ENCODE measurements at regions not wholly inside any gene's neighbourhood (a gene's known extent, or its start where the extent isn't known, plus 50 kb on each side); places are given as distances from the start of the nearest gene placed in this dataset.

DNA sequence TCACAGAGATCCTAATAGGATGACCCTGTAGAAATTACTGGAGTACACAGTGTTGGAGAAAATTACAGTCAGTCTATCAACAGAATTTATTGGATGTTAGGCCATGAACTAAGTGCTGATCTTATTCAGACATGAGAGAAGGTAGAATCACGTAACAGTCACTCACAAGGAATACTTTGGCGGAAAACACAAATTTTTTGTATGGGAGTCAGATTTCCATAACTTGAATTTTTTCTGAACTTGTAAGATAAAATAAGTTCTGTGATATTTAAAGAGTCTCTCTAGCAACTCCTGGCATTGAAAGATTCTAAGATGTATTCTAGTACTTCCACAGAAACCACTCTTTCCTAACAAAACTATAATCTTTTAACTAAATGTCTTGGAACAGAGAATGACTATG lies 178.8 kb upstream of the MME start:
- ChIA-PET POLR2A (ENCODE audit: partially characterized antibody) (no interaction called here), CTCF (ENCODE audit: partially characterized antibody) (no interaction called here)
- H3K36me3 Mint-ChIP-seq, result no peaks in the 10 kb centered on the region
- intact Hi-C loops (cut with micrococcal nuclease), result no loop called here
- Histone ChIP-seq H3K9me3 (ENCODE audit: control insufficient read depth in 1 of 2, low read length in 2 of 2) (no peaks in the 10 kb centered on the region), H3K4me1 (ENCODE audit: insufficient read depth, low read length) (no peaks in the 10 kb centered on the region), H3K27me3 (ENCODE audit: insufficient read depth, low read length) (no peaks in the 10 kb centered on the region), H3K36me3 (ENCODE audit: insufficient read depth, low read length) (no peaks in the 10 kb centered on the region), H3K27ac (ENCODE audit: low read depth, low read length) (no peak overlapping the region), H3K4me3 (ENCODE audit: low read length in 2 of 2) (no peak overlapping the region)
- DNase-seq, result no peak
- H3K9me3 Mint-ChIP-seq, result peaks cover 0 to 7% (median 1%) of the 10 kb centered on the region in 8 donors
- H3K4me3 Mint-ChIP-seq, result no peak overlapping the region
- H3K27ac Mint-ChIP-seq, result no peak overlapping the region
- H3K4me1 Mint-ChIP-seq, result no peaks in the 10 kb centered on the region
- H3K27me3 Mint-ChIP-seq, result no peaks in the 10 kb centered on the region

DNA sequence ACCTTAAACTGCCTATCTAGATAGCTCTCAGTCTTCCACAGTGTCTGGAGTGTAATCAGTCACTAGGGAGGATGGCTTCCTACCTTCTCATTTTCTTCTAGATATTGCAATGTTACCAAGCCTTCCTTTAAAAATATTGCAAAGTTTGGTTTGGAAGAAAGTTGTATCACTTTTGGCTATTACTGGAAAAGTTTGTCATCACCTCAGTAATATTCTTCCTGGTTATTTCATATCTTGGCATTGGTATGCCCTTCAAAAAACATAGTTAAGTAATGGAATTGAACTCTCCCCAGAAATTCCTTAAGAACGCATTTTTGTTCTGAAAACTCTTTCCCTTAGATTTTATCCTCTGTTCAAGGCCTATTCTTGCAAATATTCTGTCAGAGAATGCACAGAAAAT lies 179.3 kb upstream of the MME start:
- no peak overlapping the region for H3K27ac Mint-ChIP-seq
- CTCF ChIA-PET (ENCODE audit: partially characterized antibody), result no interaction called here
- peaks cover 0 to 7% (median 2%) of the 10 kb centered on the region in 8 donors for H3K9me3 Mint-ChIP-seq
- no peak overlapping the region for H3K4me3 Mint-ChIP-seq
- H3K4me1 Mint-ChIP-seq, result no peaks in the 10 kb centered on the region
- no peaks in the 10 kb centered on the region for H3K27me3 Mint-ChIP-seq
- POLR2A ChIA-PET (ENCODE audit: partially characterized antibody), result no interaction called here
- Histone ChIP-seq H3K27ac (ENCODE audit: low read depth, low read length) (no peak overlapping the region), H3K36me3 (ENCODE audit: insufficient read depth, low read length) (no peaks in the 10 kb centered on the region), H3K4me3 (ENCODE audit: low read length in 2 of 2) (no peak overlapping the region), H3K4me1 (ENCODE audit: insufficient read depth, low read length) (no peaks in the 10 kb centered on the region), H3K27me3 (ENCODE audit: insufficient read depth, low read length) (no peaks in the 10 kb centered on the region), H3K9me3 (ENCODE audit: control insufficient read depth in 1 of 2, low read length in 2 of 2) (no peaks in the 10 kb centered on the region)
- intact Hi-C loops (cut with micrococcal nuclease), result no loop called here
- no peak for DNase-seq
- no peaks in the 10 kb centered on the region for H3K36me3 Mint-ChIP-seq

DNA sequence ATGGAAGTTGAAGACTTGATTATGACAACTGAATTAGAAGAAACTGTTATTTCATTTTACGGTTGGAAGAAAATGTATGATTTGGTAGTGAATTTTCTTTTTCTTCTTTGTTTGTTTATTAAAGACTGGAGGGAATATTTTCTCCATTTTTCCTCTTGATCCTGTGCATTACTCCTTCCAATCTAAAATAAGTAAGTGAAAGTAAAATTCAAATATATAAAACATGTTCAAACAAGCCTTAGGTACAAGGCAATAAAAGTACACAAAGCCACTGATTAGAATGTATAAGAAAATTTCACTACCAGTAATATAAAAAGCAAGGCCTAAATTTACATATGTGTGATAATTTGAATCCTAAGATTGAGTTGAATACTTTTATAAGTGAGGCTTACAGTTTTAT lies 181.2 kb upstream of the MME start:
- Mint-ChIP-seq H3K27ac (no peak overlapping the region), H3K9me3 (peaks cover 0 to 3% (median 0%) of the 10 kb centered on the region in 8 donors), H3K4me1 (no peaks in the 10 kb centered on the region), H3K4me3 (no peak overlapping the region), H3K27me3 (no peaks in the 10 kb centered on the region), H3K36me3 (no peaks in the 10 kb centered on the region)
- Histone ChIP-seq H3K4me3 (ENCODE audit: low read length in 2 of 2) (no peak overlapping the region), H3K4me1 (ENCODE audit: insufficient read depth, low read length) (no peaks in the 10 kb centered on the region), H3K27ac (ENCODE audit: low read depth, low read length) (no peak overlapping the region), H3K27me3 (ENCODE audit: insufficient read depth, low read length) (no peaks in the 10 kb centered on the region), H3K9me3 (ENCODE audit: control insufficient read depth in 1 of 2, low read length in 2 of 2) (no peaks in the 10 kb centered on the region), H3K36me3 (ENCODE audit: insufficient read depth, low read length) (no peaks in the 10 kb centered on the region)
- CTCF ChIA-PET (ENCODE audit: partially characterized antibody), result no interaction called here
- intact Hi-C loops (cut with micrococcal nuclease), result no loop called here
- POLR2A ChIA-PET (ENCODE audit: partially characterized antibody), result no interaction called here
- no peak for DNase-seq

DNA sequence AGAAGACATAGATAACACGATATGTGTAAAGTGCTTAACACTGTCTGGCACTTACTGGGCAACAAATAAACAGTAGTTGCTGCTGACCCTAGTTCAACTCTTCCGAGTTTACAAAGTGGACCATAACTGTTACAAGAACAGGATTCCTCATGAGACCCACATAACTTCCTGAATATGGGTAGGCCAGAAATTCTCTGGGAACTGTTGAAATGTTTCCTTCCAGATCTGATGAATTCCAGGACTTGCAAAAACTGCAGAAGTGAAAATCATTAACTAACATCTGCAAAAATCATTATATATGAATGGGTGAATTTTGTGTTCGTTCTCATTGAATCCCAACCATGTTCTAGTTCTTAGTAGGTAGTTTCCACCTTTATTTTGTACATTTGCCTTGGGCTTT lies 181.7 kb upstream of the MME start:
- ChIA-PET POLR2A (ENCODE audit: partially characterized antibody) (no interaction called here), CTCF (ENCODE audit: partially characterized antibody) (no interaction called here)
- Mint-ChIP-seq H3K36me3 (no peaks in the 10 kb centered on the region), H3K9me3 (peaks cover 0 to 5% (median 0%) of the 10 kb centered on the region in 8 donors), H3K27me3 (no peaks in the 10 kb centered on the region), H3K27ac (no peak overlapping the region), H3K4me3 (no peak overlapping the region), H3K4me1 (no peaks in the 10 kb centered on the region)
- H3K4me1 ChIP-seq (ENCODE audit: insufficient read depth, low read length), result no peaks in the 10 kb centered on the region
- H3K9me3 ChIP-seq (ENCODE audit: control insufficient read depth in 1 of 2, low read length in 2 of 2), result no peaks in the 10 kb centered on the region
- no peak overlapping the region for H3K27ac ChIP-seq (ENCODE audit: low read depth, low read length)
- H3K27me3 ChIP-seq (ENCODE audit: insufficient read depth, low read length), result no peaks in the 10 kb centered on the region
- intact Hi-C loops (cut with micrococcal nuclease), result no loop called here
- no peak for DNase-seq
- no peak overlapping the region for H3K4me3 ChIP-seq (ENCODE audit: low read length in 2 of 2)
- H3K36me3 ChIP-seq (ENCODE audit: insufficient read depth, low read length), result no peaks in the 10 kb centered on the region

DNA sequence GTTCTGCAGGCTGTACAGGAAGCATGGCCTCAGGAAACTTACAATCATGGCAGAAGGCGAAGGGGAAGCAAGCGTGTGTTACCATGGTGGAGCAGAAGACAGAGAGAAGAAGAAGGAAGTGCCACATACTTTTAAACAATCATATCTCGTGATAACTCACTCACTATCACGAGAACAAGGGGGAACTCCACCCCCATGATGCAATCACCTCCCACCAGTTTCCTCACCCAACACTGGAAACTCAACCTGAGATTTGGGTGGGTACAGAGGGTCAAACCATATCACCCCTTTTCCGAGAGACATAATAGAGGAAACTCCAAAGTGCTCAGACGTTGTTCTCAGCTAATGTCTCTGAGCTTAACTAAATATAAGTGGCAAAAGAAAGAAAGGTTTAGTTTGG lies 186.3 kb upstream of the MME start:
- H3K36me3 Mint-ChIP-seq, result no peaks in the 10 kb centered on the region
- H3K27ac Mint-ChIP-seq, result no peak overlapping the region
- H3K4me1 ChIP-seq (ENCODE audit: insufficient read depth, low read length), result no peaks in the 10 kb centered on the region
- intact Hi-C loops (cut with micrococcal nuclease), result no loop called here
- ChIA-PET POLR2A (ENCODE audit: partially characterized antibody) (no interaction called here), CTCF (ENCODE audit: partially characterized antibody) (no interaction called here)
- H3K9me3 Mint-ChIP-seq, result peaks cover 0 to 8% (median 0%) of the 10 kb centered on the region in 8 donors
- no peak overlapping the region for H3K4me3 ChIP-seq (ENCODE audit: low read length in 2 of 2)
- H3K9me3 ChIP-seq (ENCODE audit: control insufficient read depth in 1 of 2, low read length in 2 of 2), result no peaks in the 10 kb centered on the region
- no peaks in the 10 kb centered on the region for H3K27me3 ChIP-seq (ENCODE audit: insufficient read depth, low read length)
- no peaks in the 10 kb centered on the region for H3K27me3 Mint-ChIP-seq
- H3K27ac ChIP-seq (ENCODE audit: low read depth, low read length), result no peak overlapping the region
- no peaks in the 10 kb centered on the region for H3K4me1 Mint-ChIP-seq
- no peak for DNase-seq
- H3K4me3 Mint-ChIP-seq, result no peak overlapping the region
- H3K36me3 ChIP-seq (ENCODE audit: insufficient read depth, low read length), result no peaks in the 10 kb centered on the region

DNA sequence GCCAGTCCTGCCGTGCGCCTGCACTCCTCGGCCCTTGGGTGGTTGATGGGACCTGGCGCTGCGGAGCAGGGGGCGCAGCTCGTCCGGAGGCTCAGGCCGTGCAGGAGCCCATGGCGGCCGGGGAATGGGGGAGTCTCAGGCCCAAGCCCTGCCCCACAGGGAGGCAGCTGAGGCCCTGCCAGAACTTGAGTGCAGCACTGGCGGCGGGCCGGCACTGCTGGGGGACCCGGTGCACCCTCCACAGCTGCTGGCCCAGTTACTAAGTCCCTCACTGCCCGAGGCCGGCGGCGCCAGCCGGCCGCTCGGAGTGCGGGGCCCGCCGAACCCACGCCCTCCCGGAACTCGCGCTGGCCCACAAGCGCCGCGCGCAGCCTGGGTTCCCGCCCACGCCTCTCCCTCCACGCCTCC lies 190.9 kb upstream of the MME start:
- H3K27me3 ChIP-seq (ENCODE audit: insufficient read depth, low read length), result no peaks in the 10 kb centered on the region
- intact Hi-C loops (cut with micrococcal nuclease), result no loop called here
- no peak overlapping the region for H3K4me3 ChIP-seq (ENCODE audit: low read length in 2 of 2)
- Mint-ChIP-seq H3K9me3 (peaks cover 0 to 17% (median 3%) of the 10 kb centered on the region in 8 donors), H3K36me3 (no peaks in the 10 kb centered on the region), H3K4me1 (no peaks in the 10 kb centered on the region), H3K27ac (no peak overlapping the region), H3K4me3 (no peak overlapping the region), H3K27me3 (no peaks in the 10 kb centered on the region)
- POLR2A ChIA-PET (ENCODE audit: partially characterized antibody), result no interaction called here
- no peaks in the 10 kb centered on the region for H3K9me3 ChIP-seq (ENCODE audit: control insufficient read depth in 1 of 2, low read length in 2 of 2)
- CTCF ChIA-PET (ENCODE audit: partially characterized antibody), result no interaction called here
- H3K36me3 ChIP-seq (ENCODE audit: insufficient read depth, low read length), result no peaks in the 10 kb centered on the region
- no peak overlapping the region for H3K27ac ChIP-seq (ENCODE audit: low read depth, low read length)
- DNase-seq, result no peak
- H3K4me1 ChIP-seq (ENCODE audit: insufficient read depth, low read length), result no peaks in the 10 kb centered on the region

DNA sequence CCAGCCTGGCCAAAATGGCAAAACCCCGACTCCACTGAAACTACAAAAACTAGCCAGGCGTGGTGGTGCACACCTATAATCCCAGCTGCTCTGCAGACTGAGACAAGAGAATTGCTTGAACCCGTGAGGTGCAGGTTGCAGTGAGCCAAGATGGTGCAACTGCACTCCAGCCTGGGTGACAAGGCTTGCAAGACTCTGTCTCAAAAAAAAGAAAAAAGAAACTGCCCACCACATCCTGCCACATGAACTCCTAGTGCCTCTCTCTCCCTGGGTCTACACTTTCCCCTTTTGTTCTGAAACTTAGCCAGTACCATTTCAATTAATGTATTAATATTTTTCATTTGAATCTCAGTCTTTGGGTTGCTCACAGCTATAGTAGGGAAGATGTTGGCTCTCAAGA lies 192.2 kb upstream of the MME start:
- H3K27me3 Mint-ChIP-seq, result no peaks in the 10 kb centered on the region
- no peaks in the 10 kb centered on the region for H3K36me3 Mint-ChIP-seq
- intact Hi-C loops (cut with micrococcal nuclease), result no loop called here
- no peaks in the 10 kb centered on the region for H3K4me1 ChIP-seq (ENCODE audit: insufficient read depth, low read length)
- POLR2A ChIA-PET (ENCODE audit: partially characterized antibody), result no interaction called here
- no peak for DNase-seq
- no peak overlapping the region for H3K27ac Mint-ChIP-seq
- CTCF ChIA-PET (ENCODE audit: partially characterized antibody), result no interaction called here
- no peaks in the 10 kb centered on the region for H3K4me1 Mint-ChIP-seq
- H3K4me3 Mint-ChIP-seq, result no peak overlapping the region
- no peaks in the 10 kb centered on the region for H3K9me3 ChIP-seq (ENCODE audit: control insufficient read depth in 1 of 2, low read length in 2 of 2)
- H3K9me3 Mint-ChIP-seq, result peaks cover 0 to 22% (median 3%) of the 10 kb centered on the region in 8 donors
- H3K36me3 ChIP-seq (ENCODE audit: insufficient read depth, low read length), result no peaks in the 10 kb centered on the region
- no peak overlapping the region for H3K27ac ChIP-seq (ENCODE audit: low read depth, low read length)
- no peak overlapping the region for H3K4me3 ChIP-seq (ENCODE audit: low read length in 2 of 2)
- H3K27me3 ChIP-seq (ENCODE audit: insufficient read depth, low read length), result no peaks in the 10 kb centered on the region

DNA sequence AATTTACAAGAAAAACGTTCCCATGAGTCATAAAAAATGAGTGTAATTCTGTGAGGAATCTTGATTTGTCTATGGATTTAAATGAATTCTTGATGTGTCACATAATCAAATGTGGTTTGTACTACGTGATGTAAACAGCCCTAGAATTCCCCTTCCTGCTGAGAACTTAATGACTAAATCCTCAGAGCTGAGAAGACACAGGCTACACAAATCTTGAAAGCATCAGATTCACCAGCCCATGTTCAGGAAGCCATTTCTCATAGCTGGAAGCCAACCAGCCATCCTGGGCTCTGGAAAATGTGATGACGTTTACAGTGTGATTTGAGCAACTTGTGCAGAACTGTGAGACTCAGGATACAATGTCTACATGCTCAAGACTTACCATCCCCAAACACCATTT lies 193.7 kb upstream of the MME start:
- no peak overlapping the region for H3K4me3 Mint-ChIP-seq
- POLR2A ChIA-PET (ENCODE audit: partially characterized antibody), result no interaction called here

More for the DNA sequence above, 193.7 kb upstream of the MME start:
- Mint-ChIP-seq H3K27ac (no peak overlapping the region), H3K36me3 (no peaks in the 10 kb centered on the region), H3K27me3 (no peaks in the 10 kb centered on the region), H3K9me3 (peaks cover 0 to 22% (median 4%) of the 10 kb centered on the region in 8 donors), H3K4me1 (no peaks in the 10 kb centered on the region)
- DNase-seq, result no peak
- Histone ChIP-seq H3K4me1 (ENCODE audit: insufficient read depth, low read length) (no peaks in the 10 kb centered on the region), H3K36me3 (ENCODE audit: insufficient read depth, low read length) (no peaks in the 10 kb centered on the region), H3K4me3 (ENCODE audit: low read length in 2 of 2) (no peak overlapping the region), H3K9me3 (ENCODE audit: control insufficient read depth in 1 of 2, low read length in 2 of 2) (no peaks in the 10 kb centered on the region), H3K27ac (ENCODE audit: low read depth, low read length) (no peak overlapping the region), H3K27me3 (ENCODE audit: insufficient read depth, low read length) (no peaks in the 10 kb centered on the region)
- CTCF ChIA-PET (ENCODE audit: partially characterized antibody), result no interaction called here
- intact Hi-C loops (cut with micrococcal nuclease), result no loop called here
